Osteoblast (primary cell): ENCODE measurements at regions not wholly inside any gene's neighbourhood (a gene's known extent, or its start where the extent isn't known, plus 50 kb on each side); places are given as distances from the start of the nearest gene placed in this dataset.

Experiments used
- DNase-seq: peaks from one replicate; pipeline ENCODE4 v3.0.0; 2011; ENCODE audit warnings: low spot score, mixed read lengths; ENCODE audit not compliant: insufficient read length; ENCODE audit errors: missing footprints
- H2AFZ ChIP-seq: 2 replicates; pipeline ENCODE4 v1.6.0; 2011; ENCODE audit warnings: mild to moderate bottlenecking, low read length
- H3K27ac ChIP-seq: 2 replicates; pipeline ENCODE4 v1.5.1; 2011; ENCODE audit warnings: mild to moderate bottlenecking, low read depth, low read length, moderate library complexity
- H3K27me3 ChIP-seq: 2 replicates; pipeline ENCODE4 v1.6.0; 2012; ENCODE audit warnings: mild to moderate bottlenecking, control low read depth, inconsistent platforms, low read length, moderate library complexity; ENCODE audit not compliant: insufficient read depth
- H3K36me3 ChIP-seq: 2 replicates; pipeline ENCODE4 v1.5.1; 2011; ENCODE audit warnings: mild to moderate bottlenecking, low read length, control low read depth, moderate library complexity; ENCODE audit not compliant: insufficient read depth
- H3K4me1 ChIP-seq: 2 replicates; pipeline ENCODE4 v1.5.1; 2011; ENCODE audit warnings: mild to moderate bottlenecking, low read length, control low read depth, moderate library complexity; ENCODE audit not compliant: insufficient read depth
- H3K4me2 ChIP-seq: 2 replicates; pipeline ENCODE4 v1.6.0; 2011; ENCODE audit warnings: mild to moderate bottlenecking, low read length; ENCODE audit not compliant: insufficient read depth
- H3K4me3 ChIP-seq: fragments of 200-600 bp; sonication (generic); 3 replicates; pipeline ENCODE4 v1.5.1; 2012; ENCODE audit warnings: mild to moderate bottlenecking, low read length, inconsistent platforms; ENCODE audit not compliant: insufficient read depth
- H3K79me2 ChIP-seq: 2 replicates; pipeline ENCODE4 v1.6.0; 2012; ENCODE audit warnings: mild to moderate bottlenecking, low read length, control low read depth, inconsistent platforms; ENCODE audit not compliant: insufficient read depth
- H3K9me3 ChIP-seq: 2 replicates; pipeline ENCODE4 v1.5.1; 2011; ENCODE audit warnings: low read depth, low read length, control low read depth
- H4K20me1 ChIP-seq: 2 replicates; pipeline ENCODE4 v1.6.0; 2012; ENCODE audit warnings: mild to moderate bottlenecking, low read length, control low read depth; ENCODE audit not compliant: insufficient read depth
- CTCF ChIP-seq: IDR thresholded peaks from 2 replicates; pipeline ENCODE4 v1.5.1; 2011; ENCODE audit warnings: mild to moderate bottlenecking, low read depth, low read length, moderate library complexity; ENCODE audit errors: extremely low read depth

GRCh38 chr10:58963723-58964124 is 212.7 kb upstream of the PHYHIPL start:
- no peak overlapping the region for H2AFZ ChIP-seq
- no peak for TF ChIP-seq CTCF
- no peak for DNase-seq
- H3K4me2 ChIP-seq = no peak overlapping the region
- no peaks in the 10 kb centered on the region for H3K79me2 ChIP-seq
- H3K9me3 ChIP-seq = no peaks in the 10 kb centered on the region
- no peaks in the 10 kb centered on the region for H3K36me3 ChIP-seq
- no peak overlapping the region for H3K4me3 ChIP-seq
- no peaks in the 10 kb centered on the region for H3K4me1 ChIP-seq
- peaks cover 18% of the 10 kb centered on the region for H3K27me3 ChIP-seq
- H4K20me1 ChIP-seq = no peaks in the 10 kb centered on the region
- H3K27ac ChIP-seq = no peak overlapping the region

- no peak for TF ChIP-seq CTCF
- Histone ChIP-seq H3K4me2 (no peak overlapping the region), H3K79me2 (no peaks in the 10 kb centered on the region), H3K36me3 (no peaks in the 10 kb centered on the region), H3K27me3 (peaks cover 18% of the 10 kb centered on the region), H3K4me1 (no peaks in the 10 kb centered on the region), H4K20me1 (no peaks in the 10 kb centered on the region), H2AFZ (no peak overlapping the region), H3K27ac (no peak overlapping the region), H3K9me3 (no peaks in the 10 kb centered on the region), H3K4me3 (no peak overlapping the region)
- no peak for DNase-seq
Observed at GRCh38 chr10:58965855-58966254, 210.6 kb upstream of the PHYHIPL start.

GRCh38 chr10:58967551-58968388 is 208.7 kb upstream of the PHYHIPL start:
- no peaks in the 10 kb centered on the region for H3K9me3 ChIP-seq
- no peaks in the 10 kb centered on the region for H3K79me2 ChIP-seq
- H3K4me3 ChIP-seq = no peak overlapping the region
- H3K27ac ChIP-seq = no peak overlapping the region
- peaks cover 18% of the 10 kb centered on the region for H3K27me3 ChIP-seq
- no peaks in the 10 kb centered on the region for H3K36me3 ChIP-seq
- no peak overlapping the region for H2AFZ ChIP-seq
- TF ChIP-seq CTCF = no peak
- DNase-seq = no peak
- H4K20me1 ChIP-seq = no peaks in the 10 kb centered on the region
- H3K4me2 ChIP-seq = no peak overlapping the region
- H3K4me1 ChIP-seq = no peaks in the 10 kb centered on the region

DNA sequence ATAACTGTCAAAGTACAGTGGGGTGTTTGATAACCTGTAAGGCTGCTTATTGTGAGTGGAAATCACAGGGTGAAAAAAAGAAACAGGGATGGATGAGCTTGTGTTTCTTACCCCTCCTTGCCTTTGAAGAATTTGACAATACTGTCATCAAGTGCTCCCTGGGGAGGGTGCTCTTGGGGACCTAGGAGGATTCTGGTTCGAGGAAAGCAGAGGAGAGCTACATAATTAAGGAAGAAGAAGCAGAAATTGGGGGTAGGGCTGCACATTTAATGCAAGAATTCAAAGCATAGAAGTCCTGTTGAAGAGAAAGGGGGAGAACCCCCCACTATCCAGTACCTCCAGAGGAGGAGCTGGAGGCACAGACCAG is 208.1 kb upstream of the PHYHIPL start:
- Histone ChIP-seq H3K79me2 (no peaks in the 10 kb centered on the region), H3K27ac (no peak overlapping the region), H4K20me1 (no peaks in the 10 kb centered on the region), H2AFZ (no peak overlapping the region), H3K4me3 (no peak overlapping the region), H3K36me3 (no peaks in the 10 kb centered on the region), H3K4me2 (no peak overlapping the region), H3K9me3 (no peaks in the 10 kb centered on the region), H3K27me3 (peaks cover 18% of the 10 kb centered on the region), H3K4me1 (no peaks in the 10 kb centered on the region)
- TF ChIP-seq CTCF = no peak
- no peak for DNase-seq
